OCI-LY3 (cell line): ENCODE measurements at regions not wholly inside any gene's neighbourhood (a gene's known extent, or its start where the extent isn't known, plus 50 kb on each side); places are given as distances from the start of the nearest gene placed in this dataset.

Experiments used
- H2AFZ ChIP-seq: fragments of 200-600, 300-600 bp; shearing (Covaris generic); 2 replicates; pipeline ENCODE4 v1.6.0; 2014; ENCODE audit warnings: antibody characterized with exemption, low read depth, low read length
- H3K27ac ChIP-seq: fragments of 200-600, 300-600 bp; sonication (generic); 2 replicates; pipeline ENCODE4 v1.5.1; 2014; ENCODE audit warnings: mild to moderate bottlenecking, low read length, moderate library complexity, mixed read lengths
- H3K27me3 ChIP-seq: fragments of 200-600, 300-600 bp; sonication (generic); 2 replicates; pipeline ENCODE4 v1.6.1; 2014; ENCODE audit warnings: low read depth, low read length, mixed read lengths
- H3K36me3 ChIP-seq: fragments of 200-600, 300-600 bp; sonication (generic); replicated peaks from 2 replicates; pipeline ENCODE3; 2014; ENCODE audit warnings: low read depth, low read length, mixed read lengths
- H3K4me1 ChIP-seq: fragments of 300-600, 200-600 bp; sonication (generic); 2 replicates; pipeline ENCODE4 v1.6.1; 2014; ENCODE audit warnings: low read length, mixed read lengths
- H3K4me2 ChIP-seq: fragments of 200-600, 300-600 bp; sonication (generic); 2 replicates; pipeline ENCODE4 v1.6.1; 2014; ENCODE audit warnings: low read length, mixed read lengths
- H3K4me3 ChIP-seq: fragments of 300-600, 200-600 bp; sonication (generic); 2 replicates; pipeline ENCODE4 v1.5.1; 2014; ENCODE audit warnings: antibody characterized with exemption, mild to moderate bottlenecking, low read length, moderate library complexity
- H3K79me2 ChIP-seq: fragments of 300-600, 200-600 bp; shearing (Covaris generic); 2 replicates; pipeline ENCODE4 v1.6.1; 2014; ENCODE audit warnings: mild to moderate bottlenecking, low read length, mixed read lengths
- H3K9ac ChIP-seq: fragments of 300-600, 200-600 bp; shearing (Covaris generic); 2 replicates; pipeline ENCODE4 v1.6.0; 2014; ENCODE audit warnings: mild to moderate bottlenecking, low read length, moderate library complexity
- H3K9me3 ChIP-seq: fragments of 200-600, 300-600 bp; shearing (Covaris generic); 2 replicates; pipeline ENCODE4 v1.6.1; 2014; ENCODE audit warnings: low read length, mixed read lengths; ENCODE audit not compliant: insufficient read depth
- H4K20me1 ChIP-seq: fragments of 200-600, 300-600 bp; sonication (generic); 2 replicates; pipeline ENCODE4 v1.6.1; 2016; ENCODE audit warnings: low read length, mixed read lengths; ENCODE audit not compliant: insufficient read depth
- EZH2phosphoT487 ChIP-seq: fragments of 200-600 bp; shearing (Covaris generic); IDR thresholded peaks from 2 replicates; pipeline ENCODE4 v1.6.1; 2018; ENCODE audit warnings: antibody characterized with exemption, mixed run types, low read depth
- TF ChIP-seq, protein P1 (sequence below): fragments of 200-600, 300-600 bp; sonication (generic); IDR thresholded peaks from 2 replicates; pipeline ENCODE4 v1.5.1; 2014; ENCODE audit warnings: antibody characterized with exemption, low read length, low read depth

DNA sequence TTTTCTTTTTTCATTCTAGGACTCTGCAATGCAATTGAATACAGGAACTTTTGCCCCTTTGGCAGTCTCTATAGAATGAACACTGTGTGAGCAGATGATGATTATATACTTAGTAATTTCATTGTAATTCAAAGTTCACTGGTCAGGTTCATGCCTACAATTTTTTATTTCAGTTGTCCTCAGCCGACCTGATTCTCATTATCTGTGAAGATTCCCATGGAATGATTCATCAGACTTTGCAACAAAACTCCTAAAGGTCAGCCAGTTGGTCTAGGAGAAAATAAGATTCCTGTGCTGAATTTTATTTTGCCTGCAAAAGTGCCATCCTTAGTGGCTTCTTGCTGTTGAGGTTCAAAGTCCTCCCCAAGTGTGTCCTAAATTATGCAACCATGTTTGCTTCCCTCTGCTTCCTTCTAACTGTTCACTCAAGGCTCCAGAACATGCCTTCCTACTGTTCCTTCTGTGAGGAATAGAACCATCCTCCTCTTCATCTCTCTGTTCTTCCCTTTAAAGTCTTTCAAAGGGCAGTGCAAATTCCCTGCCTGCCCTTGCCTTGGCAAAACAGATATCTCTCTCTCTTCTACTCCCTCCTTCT, 194.2 kb upstream of the CNR1 start:
- TF ChIP-seq, protein P1, sequence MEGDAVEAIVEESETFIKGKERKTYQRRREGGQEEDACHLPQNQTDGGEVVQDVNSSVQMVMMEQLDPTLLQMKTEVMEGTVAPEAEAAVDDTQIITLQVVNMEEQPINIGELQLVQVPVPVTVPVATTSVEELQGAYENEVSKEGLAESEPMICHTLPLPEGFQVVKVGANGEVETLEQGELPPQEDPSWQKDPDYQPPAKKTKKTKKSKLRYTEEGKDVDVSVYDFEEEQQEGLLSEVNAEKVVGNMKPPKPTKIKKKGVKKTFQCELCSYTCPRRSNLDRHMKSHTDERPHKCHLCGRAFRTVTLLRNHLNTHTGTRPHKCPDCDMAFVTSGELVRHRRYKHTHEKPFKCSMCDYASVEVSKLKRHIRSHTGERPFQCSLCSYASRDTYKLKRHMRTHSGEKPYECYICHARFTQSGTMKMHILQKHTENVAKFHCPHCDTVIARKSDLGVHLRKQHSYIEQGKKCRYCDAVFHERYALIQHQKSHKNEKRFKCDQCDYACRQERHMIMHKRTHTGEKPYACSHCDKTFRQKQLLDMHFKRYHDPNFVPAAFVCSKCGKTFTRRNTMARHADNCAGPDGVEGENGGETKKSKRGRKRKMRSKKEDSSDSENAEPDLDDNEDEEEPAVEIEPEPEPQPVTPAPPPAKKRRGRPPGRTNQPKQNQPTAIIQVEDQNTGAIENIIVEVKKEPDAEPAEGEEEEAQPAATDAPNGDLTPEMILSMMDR = no peak
- TF ChIP-seq EZH2phosphoT487 = no peak
- Histone ChIP-seq H4K20me1 (no peaks in the 10 kb centered on the region), H3K4me1 (no peaks in the 10 kb centered on the region), H3K9me3 (no peaks in the 10 kb centered on the region), H2AFZ (no peak overlapping the region), H3K4me2 (no peak overlapping the region), H3K4me3 (no peak overlapping the region), H3K36me3 (no peaks in the 10 kb centered on the region), H3K27me3 (no peaks in the 10 kb centered on the region), H3K79me2 (no peaks in the 10 kb centered on the region), H3K27ac (no peak overlapping the region), H3K9ac (no peak overlapping the region)

DNA sequence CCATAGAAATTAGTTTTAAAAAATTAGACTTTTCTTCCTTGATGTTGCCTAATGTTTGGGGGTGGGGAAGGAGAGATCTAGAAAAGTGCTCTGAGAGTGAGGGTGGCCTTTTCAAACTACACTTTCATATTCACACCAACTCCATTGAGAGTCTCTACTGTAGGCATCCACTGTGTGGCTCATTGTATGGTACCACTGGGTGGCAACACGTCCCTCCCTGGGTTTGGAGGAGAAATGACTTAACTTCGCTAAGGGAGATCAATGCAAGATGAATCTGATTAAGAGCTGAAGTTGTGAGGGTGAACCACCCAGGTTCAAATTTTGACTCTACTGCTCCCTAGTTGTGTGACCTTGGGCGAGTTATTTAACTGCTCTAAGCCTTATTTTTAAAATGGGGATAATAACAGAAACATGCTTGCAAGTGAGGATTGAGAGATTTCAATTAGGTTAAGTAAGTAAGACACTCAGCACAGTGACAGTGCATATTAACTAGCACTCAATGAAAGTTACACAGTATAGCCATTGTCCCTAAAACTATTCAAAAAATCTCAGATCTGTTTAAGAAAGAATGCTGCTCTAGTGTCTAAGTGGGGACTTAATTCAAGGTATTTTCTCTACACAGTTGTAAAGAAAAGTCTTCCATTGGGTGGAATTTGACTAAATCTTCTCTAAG, 193.5 kb upstream of the CNR1 start:
- no peak overlapping the region for H3K27ac ChIP-seq
- no peak for TF ChIP-seq EZH2phosphoT487
- TF ChIP-seq, protein P1 = no peak
- H3K4me2 ChIP-seq = no peak overlapping the region

GRCh38 chr6:88358846-88359245, 192.7 kb upstream of the CNR1 start:
- no peak for TF ChIP-seq EZH2phosphoT487
- H4K20me1 ChIP-seq = no peaks in the 10 kb centered on the region
- H3K4me2 ChIP-seq = no peak overlapping the region
- no peaks in the 10 kb centered on the region for H3K4me1 ChIP-seq
- no peak overlapping the region for H3K9ac ChIP-seq
- no peaks in the 10 kb centered on the region for H3K36me3 ChIP-seq
- H3K4me3 ChIP-seq = no peak overlapping the region
- H3K27me3 ChIP-seq = no peaks in the 10 kb centered on the region
- H3K27ac ChIP-seq = no peak overlapping the region
- H3K9me3 ChIP-seq = no peaks in the 10 kb centered on the region
- no peak overlapping the region for H2AFZ ChIP-seq
- H3K79me2 ChIP-seq = no peaks in the 10 kb centered on the region

More for the DNA sequence above, 193.5 kb upstream of the CNR1 start:
- H3K4me1 ChIP-seq = no peaks in the 10 kb centered on the region
- no peak overlapping the region for H3K4me3 ChIP-seq
- H4K20me1 ChIP-seq = no peaks in the 10 kb centered on the region
- H3K79me2 ChIP-seq = no peaks in the 10 kb centered on the region
- H2AFZ ChIP-seq = no peak overlapping the region
- no peak overlapping the region for H3K9ac ChIP-seq
- no peaks in the 10 kb centered on the region for H3K9me3 ChIP-seq
- no peaks in the 10 kb centered on the region for H3K36me3 ChIP-seq
- H3K27me3 ChIP-seq = no peaks in the 10 kb centered on the region

GRCh38 chr6:88349511-88349910, 183.4 kb upstream of the CNR1 start:
- no peaks in the 10 kb centered on the region for H3K27me3 ChIP-seq
- no peaks in the 10 kb centered on the region for H3K9me3 ChIP-seq
- H3K36me3 ChIP-seq = no peaks in the 10 kb centered on the region
- H2AFZ ChIP-seq = no peak overlapping the region
- H3K4me3 ChIP-seq = no peak overlapping the region
- no peaks in the 10 kb centered on the region for H4K20me1 ChIP-seq
- no peaks in the 10 kb centered on the region for H3K4me1 ChIP-seq
- H3K79me2 ChIP-seq = no peaks in the 10 kb centered on the region
- H3K9ac ChIP-seq = no peak overlapping the region
- TF ChIP-seq EZH2phosphoT487 = no peak
- TF ChIP-seq, protein P1 = no peak
- no peak overlapping the region for H3K4me2 ChIP-seq
- H3K27ac ChIP-seq = no peak overlapping the region
